HG03108 (cell line): ENCODE measurements at regions not wholly inside any gene's neighbourhood (a gene's known extent, or its start where the extent isn't known, plus 50 kb on each side); places are given as distances from the start of the nearest gene placed in this dataset.
"Not testable (repeated sequence)": the region's sequence is repeated elsewhere in the genome, so short reads cannot be mapped to it uniquely, and the experiment has no call there.

Experiments
- ATAC-seq: cut with Tn5 transposase; IDR thresholded peaks from one replicate; pipeline ENCODE4 v1.9.1; 2021; ENCODE audit warnings: moderate library complexity; ENCODE audit not compliant: unreplicated experiment

DNA sequence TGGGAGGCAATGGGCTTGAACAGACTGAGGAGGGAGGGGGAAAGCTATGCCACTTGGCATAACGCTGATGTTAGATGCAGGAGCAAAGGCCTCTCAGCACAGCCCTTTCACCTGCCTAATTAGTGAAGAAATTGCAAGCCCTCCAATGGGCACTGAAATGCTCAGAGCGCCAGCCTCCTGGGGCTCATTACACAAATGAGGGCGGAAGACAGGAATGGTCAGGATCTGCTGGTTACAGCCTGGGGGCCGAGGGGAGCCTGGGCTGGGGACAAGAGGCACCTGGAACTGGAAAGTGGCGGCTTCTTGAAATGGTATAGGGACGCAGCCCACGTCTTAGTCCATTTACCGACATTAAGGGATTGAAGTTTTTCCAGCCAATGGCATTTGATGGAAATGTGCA is 50.2 kb upstream of the PLET1 start:
- no peak for ATAC-seq

DNA sequence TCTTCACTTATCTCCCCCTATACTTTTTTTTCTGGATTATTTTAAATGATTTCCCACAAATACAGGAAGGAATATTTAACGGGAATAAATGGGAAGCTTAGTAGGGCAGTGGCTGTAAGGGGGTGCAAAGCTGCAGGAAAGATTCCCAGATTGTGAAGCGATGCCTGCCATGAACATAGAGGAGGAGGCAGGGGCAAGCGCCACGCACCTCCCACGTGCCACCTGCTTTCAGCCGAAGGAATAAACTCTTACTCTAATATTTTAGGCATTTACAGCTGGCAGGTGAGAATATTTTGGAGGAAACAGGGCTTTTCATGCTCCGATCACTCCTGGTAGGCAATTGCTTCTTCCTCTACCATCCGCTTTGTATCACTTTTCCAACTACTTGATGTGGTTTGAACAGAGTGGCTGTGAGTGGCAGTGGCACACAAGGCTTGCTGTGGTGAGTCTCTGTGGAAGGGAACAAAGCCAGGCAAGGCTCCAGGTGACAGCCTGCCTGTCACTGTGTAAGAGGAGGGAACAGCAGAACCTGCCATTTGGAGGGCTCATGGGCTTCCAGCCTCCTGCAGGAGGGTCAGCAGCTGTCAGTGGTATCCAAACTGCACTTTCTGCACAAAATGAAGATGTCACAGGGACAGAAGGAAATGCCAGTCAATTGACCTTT is 54.5 kb upstream of the PLET1 start:
- ATAC-seq = no peak

DNA sequence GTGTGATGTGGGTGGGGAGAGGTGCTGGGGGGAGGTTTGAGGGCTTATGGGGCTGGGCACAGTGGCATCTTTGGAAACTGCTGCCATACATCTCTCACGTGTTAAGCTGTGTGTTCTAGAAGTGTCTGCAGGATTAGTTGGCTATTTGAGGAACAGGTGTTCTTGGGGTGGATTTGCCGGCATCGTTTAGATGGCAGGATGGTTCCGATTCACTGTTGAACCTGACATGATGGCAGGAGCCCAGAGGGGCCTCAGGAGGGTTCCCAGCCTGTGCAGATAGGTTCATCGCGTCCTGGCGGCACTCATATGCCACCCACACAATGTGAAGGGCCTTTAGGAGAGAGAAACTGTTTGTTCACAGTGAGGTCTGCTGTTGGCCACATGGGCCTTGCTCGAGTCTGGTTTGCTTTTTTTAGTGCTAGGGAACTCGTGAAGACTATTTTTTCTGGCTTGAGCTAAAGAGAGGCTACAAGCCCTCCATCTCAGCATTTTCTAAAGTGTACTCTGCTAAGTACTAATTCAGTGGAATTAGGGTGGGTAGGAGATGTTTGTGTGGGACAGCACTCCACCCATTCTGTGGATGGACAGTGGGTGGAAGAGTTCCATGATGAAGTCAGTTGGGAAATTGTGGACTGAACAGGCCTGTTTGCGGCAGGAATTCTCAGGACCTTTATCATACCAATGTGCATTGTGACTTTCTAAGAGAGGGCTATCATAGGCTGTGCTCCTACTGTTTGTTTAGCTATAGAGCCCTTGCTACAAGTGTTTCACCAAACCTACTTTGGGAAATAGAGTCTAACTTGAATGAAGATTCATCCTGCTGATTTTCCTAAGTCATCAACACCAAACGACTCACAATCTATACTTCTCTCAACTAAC is 55.4 kb upstream of the PLET1 start:
- ATAC-seq = no peak

DNA sequence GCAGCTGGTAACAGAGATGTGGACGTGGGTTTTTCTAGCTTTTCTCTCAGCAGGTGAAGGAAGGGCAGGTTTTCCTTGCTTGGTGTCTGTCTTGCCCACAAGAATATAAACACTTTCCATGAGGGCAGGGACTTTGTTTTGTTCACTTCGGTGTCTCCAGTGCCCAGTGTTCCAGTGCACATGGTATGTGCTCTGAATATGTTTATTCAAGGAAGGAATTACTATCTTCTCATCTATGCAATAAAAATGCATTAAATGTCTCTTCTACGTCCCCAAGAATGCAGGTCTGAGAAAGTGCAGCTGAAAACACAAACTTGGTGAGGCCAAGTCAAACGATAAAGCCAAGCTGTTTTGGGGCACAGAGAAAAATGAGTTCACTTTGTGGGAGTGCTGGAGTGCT is 56.3 kb upstream of the PLET1 start:
- ATAC-seq = no peak

DNA sequence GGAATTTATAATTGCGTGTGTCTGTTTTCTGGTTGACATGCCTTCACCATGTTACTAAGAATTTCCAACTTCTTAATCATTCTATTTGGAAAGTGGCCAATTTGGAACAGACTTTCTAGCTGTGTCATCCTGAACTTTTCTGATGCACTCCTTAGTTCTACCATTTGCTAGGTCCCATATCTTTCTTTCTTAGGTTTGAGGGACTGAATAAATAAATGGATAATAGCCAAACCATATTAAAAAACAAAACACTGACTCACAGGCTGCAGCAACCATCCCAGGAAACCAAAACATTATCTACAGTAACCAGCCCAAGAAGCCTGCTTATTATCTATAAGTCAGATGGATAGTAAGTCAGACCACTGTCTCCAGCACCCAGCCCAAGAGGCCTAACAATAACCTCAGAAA is 57.5 kb upstream of the PLET1 start:
- no peak for ATAC-seq

DNA sequence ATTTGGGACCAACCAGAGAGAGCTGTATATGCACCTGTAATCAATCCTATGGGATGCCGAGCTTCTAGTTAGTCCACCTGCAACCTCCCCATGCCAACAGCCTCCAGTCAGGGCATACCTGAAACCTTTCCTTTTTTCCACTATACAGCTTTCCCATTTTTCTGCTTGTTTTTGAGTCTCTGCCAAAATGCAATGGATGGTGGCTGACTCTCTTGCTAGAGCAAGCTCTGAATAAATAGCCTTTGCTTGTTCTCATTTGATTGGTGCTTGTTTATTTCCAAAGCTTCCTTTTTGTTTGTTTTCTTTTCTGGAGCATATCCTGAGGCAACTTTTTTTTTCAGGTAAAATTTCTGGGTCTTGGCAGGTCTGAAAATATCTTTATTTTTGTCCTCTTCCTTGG is 58.0 kb upstream of the PLET1 start:
- no peak for ATAC-seq

DNA sequence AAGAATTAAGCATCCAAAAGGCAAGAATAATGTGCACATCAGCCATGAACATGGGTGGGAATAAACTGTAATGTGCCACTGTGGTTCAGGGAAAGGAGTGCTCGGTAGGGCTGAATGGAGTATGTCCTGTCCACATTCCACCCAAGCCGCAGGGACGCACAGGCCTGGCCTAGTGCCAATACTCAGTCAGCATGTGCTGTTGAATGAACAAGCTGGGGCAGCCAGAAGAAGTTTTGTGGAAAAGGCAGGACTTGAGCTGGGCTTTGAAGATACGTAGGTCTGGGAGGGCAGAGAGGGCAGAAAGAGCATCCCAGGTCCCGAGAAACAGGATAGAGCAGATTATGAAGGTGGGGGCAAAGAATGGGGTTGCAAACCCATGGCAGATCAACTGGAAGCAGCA is 60.0 kb upstream of the PLET1 start:
- no peak for ATAC-seq

DNA sequence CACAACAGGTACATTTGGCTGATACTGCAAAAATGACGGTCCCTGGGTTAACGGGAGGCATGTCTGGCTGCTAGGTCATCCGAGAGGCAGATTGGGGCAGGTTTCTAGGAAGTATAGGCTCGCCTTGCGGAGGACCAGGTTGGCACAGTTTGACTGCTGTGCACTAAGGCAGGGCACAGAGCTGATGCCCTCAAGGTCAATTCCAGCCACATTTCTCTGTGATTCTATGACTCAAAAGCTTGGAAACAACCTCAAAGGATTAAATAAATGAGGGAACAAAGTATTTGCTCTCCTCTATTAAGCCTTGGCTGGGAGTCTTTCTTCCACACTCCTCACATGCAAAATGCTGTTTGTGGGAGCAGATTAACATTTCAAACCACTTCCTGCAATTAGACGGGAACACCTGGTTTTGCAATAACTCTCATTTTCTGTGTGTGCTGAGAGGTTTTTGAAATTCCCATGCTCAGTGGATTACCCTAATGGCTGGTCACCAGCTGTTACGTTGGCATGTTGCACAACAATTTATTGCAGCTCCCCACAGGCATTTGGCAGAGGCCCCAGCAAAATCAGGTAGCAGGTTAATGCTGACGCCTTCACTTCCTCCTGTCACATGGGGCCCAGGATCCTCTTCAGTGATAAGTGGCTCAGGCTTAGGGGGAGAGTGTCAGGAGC is 61.0 kb upstream of the PLET1 start:
- ATAC-seq = no peak

DNA sequence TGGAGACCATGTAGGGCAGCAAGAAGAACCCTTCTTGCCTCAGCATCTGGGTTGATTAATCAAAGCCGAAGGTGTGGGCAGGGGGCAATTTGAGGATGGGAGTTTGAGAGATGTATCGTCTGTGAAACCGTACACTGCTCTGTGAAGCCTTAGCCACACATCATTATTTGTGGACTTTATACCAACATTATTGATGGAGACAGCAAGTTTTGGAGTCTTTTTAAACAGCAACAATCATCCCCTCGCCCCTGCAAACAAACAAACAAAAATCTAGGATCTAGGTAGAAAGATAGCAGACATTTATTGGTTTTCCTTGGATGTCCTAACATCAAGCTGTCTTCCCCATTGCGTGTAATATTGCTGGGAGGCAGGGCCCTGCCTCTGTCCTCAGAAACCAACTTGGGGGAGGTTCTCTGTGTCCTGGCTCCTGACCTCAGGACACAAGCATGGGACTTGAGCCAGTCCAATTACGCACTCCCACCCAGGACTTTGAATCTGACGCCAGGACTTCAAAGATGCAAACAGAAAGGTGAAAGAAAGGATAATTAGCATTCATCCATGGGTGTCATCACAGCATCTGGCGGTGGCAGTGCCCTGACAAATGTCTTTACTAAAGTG is 61.6 kb upstream of the PLET1 start:
- no peak for ATAC-seq

DNA sequence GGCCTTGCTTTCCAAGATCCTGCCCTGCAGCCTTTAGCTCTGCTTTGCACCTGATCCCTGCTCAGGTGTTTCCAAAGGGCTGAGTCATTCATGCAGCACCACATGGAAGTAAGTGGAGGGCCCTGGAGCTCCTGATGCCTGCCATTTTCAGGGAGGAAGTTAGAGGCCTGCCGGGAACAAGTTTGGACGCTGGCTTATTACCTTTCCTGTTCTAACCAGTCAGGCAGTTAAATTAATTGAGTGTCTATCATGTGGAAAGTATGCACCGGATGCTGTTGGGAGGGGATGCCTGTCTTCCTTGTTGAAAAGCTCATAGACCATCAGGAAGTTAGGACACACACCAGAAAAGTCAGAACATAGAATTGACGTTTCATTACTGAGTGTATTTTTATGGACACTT is 73.7 kb upstream of the PLET1 start:
- ATAC-seq = no peak

DNA sequence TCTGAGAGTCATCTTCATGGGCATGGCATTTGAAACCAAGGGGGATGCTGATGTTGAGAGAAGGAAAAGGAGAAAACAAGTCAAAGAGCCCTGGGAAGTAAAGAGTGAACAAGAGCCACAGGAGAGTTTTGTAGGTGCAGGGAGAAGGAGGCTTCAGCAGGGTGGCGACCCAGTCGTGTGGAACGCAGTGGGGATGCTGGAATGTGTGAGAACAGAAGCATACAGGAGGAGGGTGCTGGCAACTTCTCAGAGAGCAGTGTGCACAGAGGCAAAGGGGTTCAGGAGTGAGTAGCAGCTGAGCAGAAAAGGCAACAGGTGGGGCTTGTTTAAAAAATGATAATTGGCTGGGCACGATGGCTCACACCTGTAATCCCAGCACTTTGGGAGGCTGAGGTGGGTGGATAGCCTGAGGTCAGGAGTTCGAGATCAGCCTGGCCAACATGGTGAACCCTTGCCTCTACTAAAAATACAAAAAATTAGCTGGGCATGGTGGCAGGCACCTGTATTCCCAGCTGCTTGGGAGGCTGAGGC is 75.8 kb upstream of the PLET1 start:
- ATAC-seq = no peak

DNA sequence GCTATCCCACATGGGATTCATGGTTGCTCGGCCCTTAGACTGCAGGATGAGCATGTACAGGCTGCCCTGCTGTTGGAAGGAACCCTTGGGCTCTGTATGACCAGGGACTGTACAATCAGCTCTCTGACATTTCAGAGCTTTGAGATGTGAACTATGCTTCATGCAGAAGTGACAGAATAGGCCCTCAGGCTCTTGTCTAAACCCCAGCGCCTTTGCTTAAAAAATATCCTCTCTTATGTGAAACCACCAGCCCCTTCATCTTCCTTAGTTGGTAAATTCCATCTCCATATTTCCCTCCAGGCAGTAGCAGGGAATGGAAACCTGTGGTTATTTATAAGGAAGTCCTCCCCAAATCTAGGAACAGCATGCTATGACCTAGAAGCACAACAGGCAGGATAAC is 78.9 kb upstream of the PLET1 start:
- no peak for ATAC-seq

DNA sequence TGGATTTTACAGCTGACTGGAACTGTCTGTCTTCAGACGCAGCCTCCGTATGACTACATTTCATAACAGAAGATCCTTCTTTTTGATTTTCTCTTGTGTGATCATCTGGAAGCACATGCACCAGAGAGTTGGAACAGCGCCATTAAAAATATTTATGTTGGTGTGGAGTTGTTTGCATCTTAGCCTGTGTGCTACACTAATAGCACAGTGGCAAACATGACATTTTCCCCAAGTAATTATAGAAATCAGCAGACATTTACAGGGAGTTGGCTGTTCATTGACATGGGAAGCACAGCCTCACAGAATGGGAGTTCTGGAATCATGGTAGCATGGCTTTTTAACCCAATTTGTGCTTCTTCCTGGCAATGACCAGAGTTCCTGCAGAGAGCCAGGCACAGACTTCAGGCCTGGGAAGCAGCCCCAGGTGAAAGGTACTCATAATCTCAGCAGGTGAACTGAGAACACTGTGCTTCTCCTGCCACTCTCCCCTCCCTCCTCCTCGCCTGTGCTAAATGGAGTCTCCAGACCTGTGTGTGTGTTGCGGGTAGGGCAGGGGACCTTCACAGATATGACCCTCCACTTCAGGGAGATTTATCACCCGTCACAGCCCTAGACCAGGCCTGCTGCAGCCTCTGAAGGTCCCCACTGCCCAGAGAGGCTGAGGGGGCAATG is 82.8 kb upstream of the PLET1 start:
- ATAC-seq = no peak

DNA sequence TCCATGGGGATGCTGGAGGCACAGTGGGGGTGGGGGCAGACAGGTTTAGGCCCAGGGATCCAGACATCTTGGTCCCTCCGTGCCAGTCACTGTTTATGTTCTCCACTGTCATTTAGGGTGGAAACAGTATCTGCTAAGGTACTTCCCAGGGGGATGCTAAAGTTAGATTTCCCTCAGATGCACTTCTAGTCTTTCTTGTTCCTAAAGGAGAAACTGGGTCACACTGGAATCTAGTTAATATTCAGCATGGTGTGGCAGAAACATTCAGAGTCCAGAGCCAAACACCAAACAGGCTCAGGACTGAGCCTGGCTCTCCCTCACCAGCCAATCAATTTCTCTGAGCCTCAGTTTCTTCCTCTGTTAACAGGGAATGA is 83.4 kb upstream of the PLET1 start:
- ATAC-seq = no peak

DNA sequence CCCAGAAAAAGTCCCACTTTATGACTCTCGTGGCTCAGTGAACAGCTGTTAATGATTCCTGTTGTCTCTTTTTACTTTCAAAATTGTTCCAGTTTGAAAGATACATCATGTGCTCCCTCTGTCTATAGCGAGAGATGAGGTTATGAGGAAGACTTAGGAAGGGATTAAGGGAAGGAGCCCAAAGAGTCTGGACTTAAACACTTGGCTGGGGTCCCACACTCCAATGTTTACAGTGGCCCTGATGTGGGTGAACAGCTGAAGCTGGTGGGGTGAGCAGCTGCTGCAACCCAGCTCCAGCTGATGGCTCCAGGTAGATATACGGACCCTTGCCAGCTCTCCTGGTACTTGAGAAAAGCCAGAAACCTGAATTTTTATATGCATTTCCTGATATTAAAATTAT is 84.5 kb upstream of the PLET1 start:
- ATAC-seq = no peak

DNA sequence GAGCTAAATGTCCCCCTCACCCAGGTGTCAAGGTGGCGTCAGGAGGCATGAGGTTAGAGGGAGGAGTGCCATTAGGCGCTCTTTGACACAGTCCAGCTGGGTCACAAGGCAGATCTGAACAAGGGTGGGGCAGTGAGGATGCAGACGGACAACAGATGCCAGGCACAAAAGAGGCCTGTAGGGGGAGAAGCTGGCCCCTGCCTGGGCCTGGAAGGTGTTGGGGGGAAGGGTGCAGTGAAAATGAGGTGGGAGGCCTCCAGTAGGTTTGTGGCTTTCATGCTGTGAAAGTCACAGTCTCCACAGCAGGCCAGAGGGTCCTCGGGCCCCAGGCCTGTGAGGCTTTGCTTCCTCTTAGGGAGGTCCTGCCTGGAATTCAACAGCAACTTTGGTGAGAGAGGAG is 85.0 kb upstream of the PLET1 start:
- no peak for ATAC-seq

DNA sequence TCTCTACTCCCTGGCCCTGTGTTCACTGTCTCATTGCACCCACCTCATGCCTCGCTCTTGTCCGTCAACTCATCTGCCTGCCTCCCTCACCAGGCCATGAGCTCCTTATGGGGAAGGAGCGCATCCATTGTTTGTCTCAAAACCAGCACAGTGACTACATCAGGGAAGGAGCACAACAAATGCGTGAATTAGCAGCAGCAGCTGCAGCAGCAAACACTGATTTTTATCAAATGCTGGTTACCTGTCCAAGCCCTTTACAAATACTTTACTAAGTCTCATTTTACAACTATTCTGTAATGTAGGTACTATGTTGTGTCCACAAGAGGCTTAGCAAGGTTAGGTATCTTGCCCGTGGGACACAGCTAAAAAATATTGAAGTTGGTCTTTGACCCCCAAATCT is 85.9 kb upstream of the PLET1 start:
- ATAC-seq = no peak

DNA sequence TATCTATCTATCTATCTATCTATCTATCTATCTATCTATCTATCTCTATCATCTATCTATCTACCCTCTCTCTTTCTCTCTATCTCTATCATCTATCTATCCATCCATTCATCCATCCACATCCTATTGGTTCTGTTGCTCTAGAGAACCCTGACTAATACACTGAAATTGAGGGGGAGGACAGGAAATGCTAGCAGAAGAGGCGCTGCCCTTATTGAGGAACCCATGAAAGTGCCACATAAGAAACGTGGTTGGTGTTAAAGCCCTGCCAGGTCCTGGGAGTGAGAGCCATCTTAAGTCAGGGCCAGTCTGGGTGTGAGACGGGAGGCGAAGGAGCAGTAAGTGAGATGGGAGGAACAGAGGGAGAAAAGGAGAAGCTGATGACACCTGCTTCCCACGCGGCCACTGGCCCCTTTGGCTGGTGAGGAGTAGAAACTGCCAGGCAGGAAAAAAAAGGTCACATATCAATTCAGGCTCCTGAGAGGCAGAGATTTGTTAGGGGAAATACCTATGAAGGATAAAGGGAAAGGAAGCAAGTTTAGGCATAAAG is 87.9 kb upstream of the PLET1 start:
- no peak for ATAC-seq

DNA sequence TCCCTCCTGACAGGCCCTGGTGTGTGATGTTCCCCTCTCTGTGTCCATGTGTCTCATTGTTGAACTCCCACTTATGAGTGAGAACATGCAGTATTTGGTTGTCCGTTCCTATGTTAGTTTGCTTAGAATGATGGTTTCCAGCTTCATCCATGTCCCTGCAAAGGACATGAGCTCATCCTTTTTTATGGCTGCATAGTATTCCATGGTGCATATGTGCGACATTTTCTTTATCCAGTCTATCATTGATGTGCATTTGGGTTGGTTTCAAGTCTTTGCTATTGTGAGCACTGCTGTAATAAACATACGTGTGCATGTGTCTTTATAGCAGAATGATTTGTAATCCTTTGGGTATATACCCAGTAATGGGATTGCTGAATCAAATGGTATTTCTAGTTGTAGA is 90.8 kb upstream of the PLET1 start:
- not testable (repeated sequence) for ATAC-seq

DNA sequence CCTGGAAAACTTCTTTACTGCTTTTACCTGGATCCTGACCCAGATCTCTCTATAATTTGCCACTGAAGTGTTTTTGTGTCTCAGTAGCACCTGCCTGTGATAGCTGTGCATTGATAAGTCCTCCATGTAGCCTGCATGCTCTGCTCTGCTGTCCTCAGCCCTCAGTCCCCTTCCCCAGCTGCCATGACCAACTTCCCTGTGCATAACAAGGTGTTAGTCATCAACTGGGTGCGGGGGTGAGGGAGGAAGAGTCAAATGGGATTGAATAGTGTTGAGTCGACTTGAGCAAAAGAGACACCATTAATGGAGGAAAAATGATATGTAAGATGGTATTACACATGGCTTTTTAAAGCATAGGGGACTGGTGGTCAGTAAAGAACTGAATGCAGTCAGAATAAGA is 92.2 kb upstream of the PLET1 start:
- no peak for ATAC-seq

DNA sequence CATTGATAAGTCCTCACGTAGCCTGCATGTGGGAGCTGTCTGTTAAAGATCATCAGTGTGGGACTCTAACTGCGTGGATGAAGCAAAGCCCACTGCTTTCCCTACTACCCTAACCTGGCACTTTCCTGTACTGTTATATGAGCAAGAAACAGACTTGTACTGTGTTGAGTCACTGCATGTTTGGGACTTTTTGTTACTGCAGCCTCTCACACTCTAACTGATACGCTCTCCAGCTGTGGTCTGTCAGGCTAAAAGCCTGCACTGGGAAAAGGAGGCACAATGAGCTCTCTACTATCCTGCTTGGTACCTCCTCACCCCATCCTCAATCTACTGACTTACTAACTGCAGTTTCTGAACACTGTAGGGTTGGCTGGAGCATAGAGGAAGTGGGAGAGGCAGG is 93.7 kb upstream of the PLET1 start:
- no peak for ATAC-seq
